HEK293T (cell line): ENCODE measurements at regions not wholly inside any gene's neighbourhood (a gene's known extent, or its start where the extent isn't known, plus 50 kb on each side); places are given as distances from the start of the nearest gene placed in this dataset.

Experiments used
- CTCF ChIA-PET: fragments of 350-600 bp; formaldehyde crosslinking; extraction: SDS; loops from one replicate; lab custom pipeline; 2021; ENCODE audit warnings: antibody characterized with exemption, inconsistent platforms; lab: Yijun Ruan, JAX
- POLR2A ChIA-PET: fragments of 350-600 bp; formaldehyde crosslinking; extraction: SDS; loops from one replicate; lab custom pipeline; 2020; ENCODE audit warnings: antibody characterized with exemption, inconsistent platforms; lab: Yijun Ruan, JAX
- DNase-seq: peaks from one replicate; pipeline ENCODE4 v3.0.0; 2012; ENCODE audit warnings: mixed read lengths; ENCODE audit errors: extremely low spot score
- ARNT ChIP-seq: fragments of 450-650 bp; IDR thresholded peaks from 2 replicates; pipeline ENCODE4 v1.6.1; 2017; ENCODE audit warnings: mild to moderate bottlenecking
- BHLHE40 ChIP-seq: fragments of 450-650 bp; IDR thresholded peaks from 2 replicates; pipeline ENCODE4 v1.6.1; 2016; ENCODE audit warnings: mild to moderate bottlenecking, moderate library complexity, borderline replicate concordance
- CTBP1 ChIP-seq: fragments of 450-650 bp; IDR thresholded peaks from 2 replicates; pipeline ENCODE4 v1.6.1; 2016; ENCODE audit warnings: borderline replicate concordance
- ELF4 ChIP-seq: fragments of 450-650 bp; IDR thresholded peaks from 2 replicates; pipeline ENCODE4 v1.6.1; 2017; ENCODE audit warnings: antibody characterized with exemption
- FOXA1 ChIP-seq: fragments of 450-650 bp; IDR thresholded peaks from 2 replicates; pipeline ENCODE4 v1.6.1; 2016; ENCODE audit warnings: mild to moderate bottlenecking
- FOXK2 ChIP-seq: fragments of 450-650 bp; IDR thresholded peaks from 2 replicates; pipeline ENCODE4 v1.6.1; 2016; ENCODE audit warnings: mild to moderate bottlenecking
- FOXM1 ChIP-seq: fragments of 450-650 bp; IDR thresholded peaks from 2 replicates; pipeline ENCODE4 v1.6.1; 2017; ENCODE audit warnings: mild to moderate bottlenecking, borderline replicate concordance
- HDGF ChIP-seq: fragments of 450-650 bp; IDR thresholded peaks from 2 replicates; pipeline ENCODE4 v1.6.1; 2017; ENCODE audit warnings: antibody characterized with exemption, borderline replicate concordance
- L3MBTL2 ChIP-seq: fragments of 450-650 bp; conservative IDR thresholded peaks from 2 replicates; pipeline ENCODE4 v1.6.1; 2016; ENCODE audit warnings: mild to moderate bottlenecking
- LEF1 ChIP-seq: fragments of 450-650 bp; IDR thresholded peaks from 2 replicates; pipeline ENCODE4 v1.6.1; 2017; ENCODE audit warnings: mild to moderate bottlenecking, borderline replicate concordance
- NFRKB ChIP-seq: fragments of 450-650 bp; IDR thresholded peaks from 2 replicates; pipeline ENCODE4 v1.6.1; 2016; ENCODE audit warnings: mild to moderate bottlenecking, moderate library complexity
- PKNOX1 ChIP-seq: fragments of 450-650 bp; IDR thresholded peaks from 2 replicates; pipeline ENCODE4 v1.6.1; 2016
- SP1 ChIP-seq: fragments of 450-650 bp; IDR thresholded peaks from 2 replicates; pipeline ENCODE4 v1.6.1; 2017
- SUZ12 ChIP-seq: fragments of 450-650 bp; IDR thresholded peaks from 2 replicates; pipeline ENCODE4 v1.6.1; 2016; ENCODE audit warnings: mild to moderate bottlenecking
- TARDBP ChIP-seq: fragments of 450-650 bp; IDR thresholded peaks from 2 replicates; pipeline ENCODE4 v1.6.1; 2016
- ZNF384 ChIP-seq: fragments of 450-650 bp; IDR thresholded peaks from 2 replicates; pipeline ENCODE4 v1.6.1; 2016

DNA sequence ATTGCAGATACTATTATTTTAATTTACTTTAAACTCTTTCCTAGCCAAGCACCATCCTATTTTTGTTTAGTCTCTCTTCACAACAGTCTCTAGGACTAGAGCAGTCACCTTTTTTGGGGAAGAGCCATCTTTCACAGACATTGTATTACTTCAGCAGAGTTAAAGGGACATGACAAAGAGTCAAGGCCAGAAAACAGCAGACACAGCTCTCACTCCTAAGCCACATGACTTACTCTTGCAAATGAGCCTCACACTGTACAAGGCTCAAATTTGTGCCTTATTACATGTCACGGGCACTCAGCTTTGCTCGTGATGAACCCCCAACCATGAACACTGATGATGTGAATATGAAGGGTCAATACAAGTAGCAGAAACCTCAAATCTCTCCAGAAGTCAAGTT is 104.3 kb downstream of the ZNF608 start:
- ChIA-PET CTCF (no interaction called here), POLR2A (interaction anchor here (1.4 kb wide), 1 partner anchor 13 kb away, joined by 3 read pairs; no protein-coding TSS in a partner anchor)
- no peak for TF ChIP-seq BHLHE40
- TF ChIP-seq SUZ12, result no peak
- TF ChIP-seq ZNF384, result no peak
- no peak for TF ChIP-seq PKNOX1
- TF ChIP-seq L3MBTL2, result no peak
- no peak for TF ChIP-seq FOXM1
- TF ChIP-seq FOXK2, result no peak
- TF ChIP-seq TARDBP, result no peak
- TF ChIP-seq SP1, result no peak
- TF ChIP-seq NFRKB, result no peak
- no peak for TF ChIP-seq LEF1
- no peak for TF ChIP-seq ELF4
- TF ChIP-seq FOXA1, result no peak
- TF ChIP-seq HDGF, result no peak
- no peak for TF ChIP-seq CTBP1
- TF ChIP-seq ARNT, result no peak
- DNase-seq, result no peak

- no peak for TF ChIP-seq SP1
- no peak for TF ChIP-seq L3MBTL2
- TF ChIP-seq CTBP1, result no peak
- TF ChIP-seq PKNOX1, result no peak
- no peak for TF ChIP-seq NFRKB
- DNase-seq, result no peak
- ChIA-PET POLR2A (interaction anchor here (1.2 kb wide), 1 partner anchor 10 kb away, joined by 4 read pairs; no protein-coding TSS in a partner anchor), CTCF (no interaction called here)
Observed at GRCh38 chr5:124641154-124641792, 105.2 kb downstream of the ZNF608 start.

DNA sequence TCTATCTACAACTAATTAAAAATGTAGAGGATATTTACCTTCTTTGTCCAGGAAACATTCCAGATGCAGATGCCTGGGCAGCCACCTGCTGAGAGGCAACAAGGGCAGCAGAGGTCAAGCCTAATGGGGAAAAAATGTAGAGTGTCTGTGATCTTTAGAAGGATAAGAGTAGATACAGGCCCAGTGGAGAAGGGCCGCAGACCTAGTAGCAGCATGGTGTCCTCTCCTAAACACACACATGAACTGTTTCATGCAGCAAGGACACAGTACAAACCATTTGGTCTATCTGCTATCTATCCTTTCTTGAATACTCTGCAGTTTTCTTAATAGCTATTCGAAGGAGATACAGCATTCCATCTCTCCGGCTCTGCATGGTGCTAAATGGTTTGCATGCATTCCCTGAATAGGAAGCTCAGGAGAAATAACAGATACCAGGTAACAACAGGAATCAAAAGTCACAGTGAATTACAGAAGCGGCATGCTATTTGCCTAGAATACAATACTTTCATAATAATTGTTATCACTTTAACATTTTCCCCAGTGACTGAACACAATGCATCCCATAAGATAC is 107.3 kb downstream of the ZNF608 start:
- ChIA-PET POLR2A (no interaction called here), CTCF (interaction anchor here (0.6 kb wide), 2 partner anchors 56 to 81 kb away, joined by 3 read pairs; no protein-coding TSS in a partner anchor)
- DNase-seq, result no peak
- no peak for TF ChIP-seq ARNT
- TF ChIP-seq SP1, result no peak
- TF ChIP-seq L3MBTL2, result no peak
- TF ChIP-seq ZNF384, result no peak
- no peak for TF ChIP-seq SUZ12
- no peak for TF ChIP-seq BHLHE40
- no peak for TF ChIP-seq NFRKB
- no peak for TF ChIP-seq FOXA1
- no peak for TF ChIP-seq FOXK2
- TF ChIP-seq TARDBP, result no peak

- ChIA-PET POLR2A (no interaction called here), CTCF (no interaction called here)
- DNase-seq, result no peak
- TF ChIP-seq ARNT (no peak), TARDBP (no peak), BHLHE40 (no peak), SUZ12 (no peak), NFRKB (no peak), HDGF (no peak), LEF1 (no peak), FOXA1 (no peak), CTBP1 (no peak), FOXK2 (no peak), ZNF384 (no peak), FOXM1 (no peak), PKNOX1 (no peak), ELF4 (no peak), L3MBTL2 (no peak), SP1 (no peak)
Observed at GRCh38 chr5:124637011-124637410, 109.4 kb downstream of the ZNF608 start.

- DNase-seq, result no peak
- CTCF ChIA-PET, result no interaction called here
- POLR2A ChIA-PET, result interaction anchor here (1.2 kb wide), 1 partner anchor 14 kb away, joined by 3 read pairs; no protein-coding TSS in a partner anchor
- TF ChIP-seq HDGF (no peak), ARNT (peak; percentile 88), SP1 (no peak), ZNF384 (no peak)
Observed at GRCh38 chr5:124634741-124635323, 111.6 kb downstream of the ZNF608 start.

DNA sequence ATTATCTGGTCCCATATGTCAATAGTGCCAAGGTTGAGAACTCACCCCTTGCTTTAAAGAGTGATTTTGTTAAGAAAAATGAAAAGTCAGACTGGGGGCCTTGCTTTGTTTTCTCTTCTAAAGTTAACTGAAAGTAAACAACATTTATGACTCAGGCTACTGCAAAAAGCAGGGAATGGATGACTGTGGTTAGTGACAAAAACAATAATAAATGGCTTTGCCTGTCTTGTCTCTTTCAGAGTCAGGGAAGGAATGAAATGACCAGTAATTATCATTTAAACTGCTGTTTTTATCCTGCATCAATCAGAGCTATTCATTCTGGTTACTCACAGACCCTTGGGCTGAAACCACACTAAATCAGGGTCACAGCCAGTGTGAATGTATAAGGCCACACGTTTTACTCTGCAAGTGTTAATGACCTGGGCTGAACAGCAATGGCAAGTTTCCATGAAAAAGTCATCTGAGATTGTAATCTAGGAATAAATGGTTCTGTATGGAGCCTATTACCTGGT is 112.2 kb downstream of the ZNF608 start:
- DNase-seq, result no peak

More for the DNA sequence above, 112.2 kb downstream of the ZNF608 start:
- POLR2A ChIA-PET, result interaction anchor here (1.2 kb wide), 1 partner anchor 14 kb away, joined by 3 read pairs; no protein-coding TSS in a partner anchor
- CTCF ChIA-PET, result no interaction called here
- TF ChIP-seq FOXK2 (no peak), L3MBTL2 (no peak), BHLHE40 (no peak), ARNT (no peak), FOXA1 (no peak), LEF1 (no peak), TARDBP (no peak), CTBP1 (no peak), HDGF (no peak), SP1 (no peak), ELF4 (no peak), FOXM1 (no peak), ZNF384 (no peak), SUZ12 (no peak), PKNOX1 (no peak)
